Loucy (cell line): ENCODE measurements at regions not wholly inside any gene's neighbourhood (a gene's known extent, or its start where the extent isn't known, plus 50 kb on each side); places are given as distances from the start of the nearest gene placed in this dataset.

Experiments
- H2AFZ ChIP-seq: fragments of 200-600 bp; sonication (generic); 2 replicates; pipeline ENCODE4 v1.6.0; 2016; ENCODE audit warnings: antibody characterized with exemption, mild to moderate bottlenecking, low read length, moderate library complexity
- H3F3A ChIP-seq: fragments of 200-600 bp; 2 replicates; pipeline ENCODE4 v1.6.0; 2016; ENCODE audit warnings: antibody characterized with exemption, low read depth, mild to moderate bottlenecking
- H3K27me3 ChIP-seq: fragments of 200-600 bp; sonication (generic); 2 replicates; pipeline ENCODE4 v1.6.1; 2014; ENCODE audit warnings: low read length, mild to moderate bottlenecking; ENCODE audit not compliant: insufficient read depth, poor library complexity, severe bottlenecking
- H3K36me3 ChIP-seq: fragments of 200-600 bp; sonication (generic); 2 replicates; pipeline ENCODE4 v1.6.1; 2016; ENCODE audit warnings: low read length; ENCODE audit not compliant: insufficient read depth
- H3K4me1 ChIP-seq: fragments of 200-600 bp; sonication (generic); 2 replicates; pipeline ENCODE4 v1.5.1; 2014; ENCODE audit warnings: low read length, mild to moderate bottlenecking; ENCODE audit not compliant: insufficient read depth, poor library complexity, severe bottlenecking
- H3K4me2 ChIP-seq: fragments of 200-600 bp; sonication (generic); 2 replicates; pipeline ENCODE4 v1.6.0; 2014; ENCODE audit warnings: antibody characterized with exemption, low read length, low read depth, mild to moderate bottlenecking; ENCODE audit not compliant: poor library complexity, severe bottlenecking
- H3K4me3 ChIP-seq: fragments of 200-600 bp; sonication (generic); 2 replicates; pipeline ENCODE4 v1.5.1; 2014; ENCODE audit warnings: low read length, mild to moderate bottlenecking, mixed read lengths; ENCODE audit not compliant: poor library complexity, severe bottlenecking
- H3K79me2 ChIP-seq: fragments of 200-600 bp; sonication (generic); 2 replicates; pipeline ENCODE4 v1.6.1; 2014; ENCODE audit warnings: low read length; ENCODE audit not compliant: insufficient read depth
- H3K9ac ChIP-seq: fragments of 200-600 bp; sonication (generic); 2 replicates; pipeline ENCODE4 v1.6.0; 2014; ENCODE audit warnings: mild to moderate bottlenecking, low read depth, low read length, moderate library complexity; ENCODE audit not compliant: poor library complexity, severe bottlenecking
- H3K9me2 ChIP-seq: fragments of 200-600 bp; sonication (generic); replicated peaks from 2 replicates; pipeline ENCODE4 v1.6.1; 2016; ENCODE audit warnings: low read depth, low read length, mixed read lengths
- H3K9me3 ChIP-seq: fragments of 200-600 bp; sonication (generic); 2 replicates; pipeline ENCODE4 v1.6.1; 2014; ENCODE audit warnings: mild to moderate bottlenecking, antibody characterized with exemption, low read length, low read depth; ENCODE audit not compliant: insufficient read depth
- H4K20me1 ChIP-seq: fragments of 200-600 bp; sonication (generic); 2 replicates; pipeline ENCODE4 v1.6.0; 2014; ENCODE audit warnings: antibody characterized with exemption, low read length, mild to moderate bottlenecking; ENCODE audit not compliant: insufficient read depth, poor library complexity, severe bottlenecking
- CTCF ChIP-seq: fragments of 200-600 bp; sonication (generic); conservative IDR thresholded peaks from 2 replicates; pipeline ENCODE4 v1.5.1; 2014; ENCODE audit warnings: mild to moderate bottlenecking, antibody characterized with exemption, low read length
- EZH2phosphoT487 ChIP-seq: fragments of 200-600 bp; IDR thresholded peaks from 2 replicates; pipeline ENCODE4 v1.6.1; 2018; ENCODE audit warnings: antibody characterized with exemption, mild to moderate bottlenecking, moderate library complexity, borderline replicate concordance

GRCh38 chr11:70716986-70717775, 318.9 kb downstream of the CTTN start:
- H3K4me2 ChIP-seq = no peak overlapping the region
- no peaks in the 10 kb centered on the region for H3K4me1 ChIP-seq
- no peaks in the 10 kb centered on the region for H3F3A ChIP-seq
- H3K4me3 ChIP-seq = no peak overlapping the region
- no peaks in the 10 kb centered on the region for H3K79me2 ChIP-seq
- no peaks in the 10 kb centered on the region for H4K20me1 ChIP-seq
- peaks cover 8% of the 10 kb centered on the region; the same call in 1 of the 2 replicates for H3K9me3 ChIP-seq
- no peaks in the 10 kb centered on the region for H3K36me3 ChIP-seq
- no peaks in the 10 kb centered on the region for H3K27me3 ChIP-seq
- H3K9ac ChIP-seq = no peak overlapping the region
- no peak for TF ChIP-seq CTCF
- TF ChIP-seq EZH2phosphoT487 = no peak
- H2AFZ ChIP-seq = no peak overlapping the region
- H3K9me2 ChIP-seq = no peaks in the 10 kb centered on the region

GRCh38 chr11:70717936-70718595, 319.7 kb downstream of the CTTN start:
- Histone ChIP-seq H3K9ac (no peak overlapping the region), H3K4me1 (no peaks in the 10 kb centered on the region), H3K36me3 (no peaks in the 10 kb centered on the region), H3K27me3 (no peaks in the 10 kb centered on the region), H3K4me3 (no peak overlapping the region), H3K79me2 (no peaks in the 10 kb centered on the region), H3F3A (no peaks in the 10 kb centered on the region), H4K20me1 (no peaks in the 10 kb centered on the region), H3K9me3 (peaks cover 8% of the 10 kb centered on the region; the same call in 1 of the 2 replicates), H3K9me2 (no peaks in the 10 kb centered on the region), H2AFZ (no peak overlapping the region), H3K4me2 (no peak overlapping the region)
- TF ChIP-seq CTCF = no peak
- no peak for TF ChIP-seq EZH2phosphoT487

- TF ChIP-seq CTCF (no peak), EZH2phosphoT487 (no peak)
- Histone ChIP-seq H3K9me3 (peaks cover 10% of the 10 kb centered on the region; the same call in 1 of the 2 replicates), H3K9me2 (no peaks in the 10 kb centered on the region), H3F3A (no peaks in the 10 kb centered on the region), H3K4me3 (no peak overlapping the region), H3K9ac (no peak overlapping the region), H3K4me2 (no peak overlapping the region), H3K27me3 (no peaks in the 10 kb centered on the region), H3K4me1 (no peaks in the 10 kb centered on the region), H3K79me2 (no peaks in the 10 kb centered on the region), H3K36me3 (no peaks in the 10 kb centered on the region), H2AFZ (no peak overlapping the region), H4K20me1 (no peaks in the 10 kb centered on the region)
Measured at GRCh38 chr11:70719516-70719915, 321.2 kb downstream of the CTTN start.
